Daoy (cell line): ENCODE measurements at regions not wholly inside any gene's neighbourhood (a gene's known extent, or its start where the extent isn't known, plus 50 kb on each side); places are given as distances from the start of the nearest gene placed in this dataset.

Experiments
- DNase-seq: peaks from one replicate; pipeline ENCODE4 v3.0.0-alpha.2; 2015; ENCODE audit warnings: low read depth

DNA sequence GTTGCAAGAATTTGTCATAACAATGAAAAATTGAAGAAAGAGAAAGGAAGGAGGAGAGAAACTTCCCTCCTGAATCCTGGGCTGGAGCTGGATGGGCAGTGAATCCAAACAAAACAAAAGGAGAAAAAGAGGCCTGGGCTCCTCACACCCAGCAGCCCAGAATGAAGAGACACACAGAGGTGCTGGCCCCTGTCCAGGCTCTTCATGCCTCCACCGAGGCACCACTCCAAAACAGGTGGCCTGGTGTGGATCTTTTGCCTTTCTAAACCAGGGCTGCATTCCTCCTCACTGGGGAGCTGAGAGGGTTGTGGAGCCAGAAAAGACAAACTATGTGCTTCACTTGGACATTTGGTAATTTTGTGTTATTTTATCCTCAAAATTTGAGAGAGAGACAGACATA lies 76.0 kb downstream of the FAM124B start:
- DNase-seq, result no peak

DNA sequence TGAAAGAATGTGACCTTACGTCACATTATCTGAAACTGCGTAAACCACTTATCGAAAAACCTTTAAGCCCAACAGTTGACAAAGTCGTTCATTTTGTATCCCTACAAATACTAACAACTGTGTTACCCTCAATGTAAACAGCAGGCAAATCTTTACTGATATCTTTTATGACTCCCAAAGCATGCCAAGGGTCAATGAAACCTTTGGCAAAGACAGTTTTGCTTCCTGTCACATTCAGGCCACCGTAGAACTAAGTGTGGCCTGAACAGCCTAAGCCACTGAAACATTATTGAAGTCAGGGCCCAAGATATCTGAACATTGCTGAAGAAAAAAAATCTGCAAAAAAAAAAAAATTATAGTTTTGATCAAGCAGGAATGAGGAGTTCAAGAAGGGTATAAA lies 77.3 kb downstream of the FAM124B start:
- no peak for DNase-seq

DNA sequence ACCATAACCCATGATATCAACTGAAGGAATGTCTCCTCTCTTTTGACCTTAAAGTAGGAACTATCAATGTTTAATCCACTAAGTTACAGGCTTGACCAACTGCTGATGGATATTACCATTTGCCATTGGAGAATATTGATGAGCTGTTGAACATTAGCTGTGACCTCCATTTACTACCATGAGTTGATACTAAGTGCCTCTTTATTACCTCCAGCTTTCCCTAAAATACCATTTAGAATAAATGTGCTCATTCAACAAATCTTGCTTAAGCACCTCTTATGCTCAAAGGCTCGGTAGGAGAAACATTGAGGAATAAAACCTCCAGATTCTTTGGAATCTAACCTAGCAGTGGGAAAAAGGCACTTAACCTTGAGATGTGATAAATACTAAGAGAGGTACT lies 81.2 kb downstream of the FAM124B start:
- no peak for DNase-seq

DNA sequence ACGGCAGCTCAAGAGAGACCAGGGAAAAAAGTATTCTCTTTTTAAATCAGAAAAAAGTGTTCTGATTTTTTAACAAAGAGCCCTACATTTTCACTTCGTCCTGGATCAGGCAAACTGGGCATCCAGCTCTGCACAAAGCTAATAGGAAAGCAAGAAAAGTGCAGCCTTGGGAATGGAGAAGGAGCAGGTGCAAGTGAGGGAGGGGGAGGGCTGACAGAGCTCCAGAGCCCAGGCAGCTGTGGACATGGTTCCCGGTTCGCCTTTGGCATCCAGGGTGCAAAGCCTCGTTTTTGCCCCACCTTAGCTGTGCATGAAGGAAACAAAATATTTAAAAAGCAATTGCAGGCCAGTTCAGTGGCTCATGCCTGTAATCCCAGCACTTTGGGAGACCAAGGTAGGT lies 82.2 kb downstream of the FAM124B start:
- no peak for DNase-seq

DNA sequence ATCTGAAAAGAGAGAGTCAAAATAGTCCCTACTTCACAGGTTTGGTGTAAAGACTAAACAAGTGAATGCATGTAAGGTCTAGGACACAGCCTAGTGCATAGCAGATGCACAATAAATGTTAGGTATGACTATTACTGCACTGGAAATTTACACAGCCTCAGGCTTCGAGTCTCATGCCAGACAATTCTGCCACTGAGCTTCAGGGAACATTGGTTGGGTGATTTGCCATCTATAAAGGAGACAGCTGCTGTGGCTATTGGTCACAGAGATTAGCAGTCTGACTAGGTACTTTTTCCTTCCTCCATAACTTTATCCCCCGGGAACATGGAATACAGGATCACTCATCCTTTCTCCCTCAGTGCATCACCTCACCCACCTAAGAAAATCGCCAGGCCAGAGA lies 89.2 kb downstream of the FAM124B start:
- DNase-seq, result no peak

DNA sequence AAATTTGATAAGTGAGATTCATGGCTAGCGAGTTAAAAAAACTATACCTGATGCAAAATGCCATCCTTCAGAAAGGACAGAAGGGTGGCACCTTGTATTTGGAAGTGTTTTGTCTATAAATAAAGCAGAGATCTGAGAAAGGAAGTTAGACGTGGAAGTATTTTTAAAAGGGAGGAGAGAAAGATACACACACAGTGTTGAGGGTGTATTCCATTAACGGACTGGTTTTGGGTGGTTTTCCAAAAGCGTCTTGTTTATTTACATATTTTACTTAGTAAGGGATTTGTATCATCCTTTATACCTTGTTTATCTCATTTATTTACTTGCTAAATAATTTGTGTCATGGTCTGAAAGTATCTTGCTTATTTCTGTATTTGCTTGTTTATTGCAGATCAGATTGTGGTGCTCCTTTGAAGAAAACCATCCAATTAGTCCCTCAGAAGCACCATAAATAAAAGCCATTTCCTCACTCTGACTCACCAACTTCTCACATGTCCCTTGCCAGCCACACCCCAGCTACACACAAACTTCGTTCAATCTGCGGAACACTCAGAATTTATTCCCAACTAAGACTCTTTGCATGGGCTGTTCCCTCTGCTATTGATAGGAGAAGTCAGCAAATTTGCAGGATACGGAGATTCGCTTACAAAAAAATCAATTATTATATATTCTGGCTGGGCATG lies 90.8 kb downstream of the FAM124B start:
- peak; percentile 29 for DNase-seq

DNA sequence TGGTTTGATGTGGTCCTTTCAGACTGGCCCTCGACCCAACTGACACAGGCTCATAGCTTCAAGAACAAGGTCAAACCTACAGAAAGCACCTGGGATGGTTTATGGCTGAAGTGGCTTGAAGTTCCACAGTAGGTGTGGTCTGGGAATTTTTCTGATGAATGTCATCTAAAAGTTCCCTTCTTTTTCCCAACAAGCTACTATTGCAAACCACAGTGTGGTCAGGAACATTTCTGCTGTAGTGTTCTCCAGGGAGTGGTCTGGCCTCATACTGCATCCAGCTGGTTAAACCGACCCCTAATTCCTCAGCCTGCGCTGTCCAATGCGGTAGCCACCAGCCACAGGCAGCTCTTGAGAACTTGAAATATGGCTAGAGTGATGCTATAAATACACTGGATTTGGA lies 92.7 kb downstream of the FAM124B start:
- DNase-seq, result peak; percentile 3

DNA sequence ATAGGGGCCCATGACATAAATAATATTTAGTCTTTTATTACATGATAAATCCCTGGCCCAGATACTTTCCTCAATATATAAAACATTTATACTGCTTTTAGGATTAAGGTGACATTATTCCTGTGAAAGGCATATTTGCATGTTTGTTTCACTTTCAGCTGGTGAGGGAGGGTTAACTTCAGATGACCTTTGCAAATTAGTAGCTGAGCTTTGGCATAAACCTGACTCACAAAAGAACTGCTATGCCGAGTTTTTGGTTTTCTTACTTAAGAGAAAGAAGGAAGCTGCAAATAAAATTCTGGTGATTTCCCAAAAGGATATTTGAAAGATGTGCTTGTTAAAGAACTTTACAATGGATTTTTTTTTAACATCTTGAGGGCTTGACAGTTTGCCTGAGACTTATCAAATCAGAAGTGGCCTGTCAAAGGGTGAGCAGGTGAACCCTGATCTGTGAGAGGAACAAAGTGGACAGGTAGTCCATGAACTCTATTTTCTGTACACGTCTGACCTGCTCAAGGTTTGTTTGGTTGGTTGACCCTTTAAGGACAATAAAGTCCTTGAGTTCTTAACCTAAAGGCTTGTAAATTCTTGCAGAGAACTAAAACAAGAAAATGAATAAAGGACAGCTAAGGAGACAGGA lies 93.5 kb downstream of the FAM124B start:
- no peak for DNase-seq

DNA sequence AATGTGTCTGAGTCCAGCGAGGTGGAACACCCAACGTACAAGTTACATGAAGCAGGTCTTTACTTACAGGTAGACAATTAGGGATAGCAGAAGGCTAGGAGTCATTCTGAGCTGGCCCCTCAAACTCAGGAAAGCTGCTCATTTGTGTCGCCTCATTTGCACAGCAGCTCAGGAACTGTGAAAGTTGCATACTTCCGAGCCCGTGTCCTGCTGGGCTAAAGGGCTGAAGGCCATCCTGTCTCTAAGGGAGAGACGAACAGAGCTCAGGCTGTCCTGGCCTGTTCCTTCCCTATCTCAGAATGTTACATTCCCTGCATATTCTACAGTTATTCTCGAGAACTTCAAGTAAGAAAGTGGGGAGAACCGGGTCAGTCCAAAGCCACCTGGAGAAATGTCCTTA lies 99.0 kb downstream of the FAM124B start:
- DNase-seq, result no peak

DNA sequence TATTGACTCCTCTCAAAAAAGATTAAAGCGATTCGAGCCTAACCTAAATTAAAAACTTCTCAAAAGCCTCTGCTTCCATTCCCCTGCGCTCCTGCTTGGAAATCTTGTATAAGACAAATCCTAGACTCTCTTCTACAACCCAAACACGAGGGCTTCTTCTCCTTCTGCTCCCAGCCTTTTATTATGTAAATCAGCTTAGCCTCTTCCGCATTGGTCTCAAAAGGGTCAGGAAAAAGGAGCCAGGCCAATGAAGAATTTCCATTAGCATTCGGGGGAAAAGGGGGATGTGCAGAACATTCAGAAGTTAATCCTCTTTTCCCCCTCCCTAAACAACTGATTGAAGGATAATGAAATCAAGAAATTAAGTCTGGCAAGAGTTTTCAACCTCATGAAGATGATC lies 107.9 kb downstream of the FAM124B start:
- no peak for DNase-seq

DNA sequence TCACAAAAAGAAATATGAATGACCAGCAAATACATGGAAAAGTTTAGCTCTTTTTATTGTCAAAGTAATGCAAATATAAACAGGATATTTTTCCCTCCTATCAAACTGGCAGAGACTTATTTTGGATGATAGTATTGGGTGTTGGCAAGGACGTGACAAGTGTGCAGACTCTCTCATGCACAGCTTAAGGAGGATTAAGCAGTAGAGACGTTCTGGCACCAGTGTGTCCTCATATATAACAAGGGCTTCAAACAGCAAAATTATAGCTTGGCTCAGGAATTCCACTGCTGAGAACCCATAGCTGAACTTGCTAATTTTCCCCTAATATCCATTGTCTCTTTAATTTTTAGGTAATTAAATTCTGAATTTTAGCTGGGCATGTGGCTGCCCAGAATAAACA lies 114.4 kb downstream of the FAM124B start:
- DNase-seq, result no peak

DNA sequence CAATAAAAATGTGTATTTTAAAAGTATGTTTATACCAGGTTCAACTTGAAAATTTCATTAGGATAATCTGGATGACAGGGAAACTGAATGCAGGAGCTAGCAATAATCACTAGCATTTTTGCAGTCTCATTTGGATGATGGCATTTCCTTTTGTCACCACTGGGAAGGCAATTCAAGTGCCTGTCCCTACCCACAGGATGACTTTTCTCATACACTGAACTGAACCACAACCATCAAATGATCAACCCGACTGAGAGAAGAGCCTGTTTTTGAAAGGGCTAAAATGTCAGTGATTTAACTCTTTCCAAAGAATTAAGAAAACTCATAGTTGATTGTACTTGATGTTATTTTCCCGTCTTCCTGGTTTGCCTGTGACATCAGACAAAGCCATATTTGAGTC lies 115.0 kb downstream of the FAM124B start:
- DNase-seq, result peak; percentile 3

DNA sequence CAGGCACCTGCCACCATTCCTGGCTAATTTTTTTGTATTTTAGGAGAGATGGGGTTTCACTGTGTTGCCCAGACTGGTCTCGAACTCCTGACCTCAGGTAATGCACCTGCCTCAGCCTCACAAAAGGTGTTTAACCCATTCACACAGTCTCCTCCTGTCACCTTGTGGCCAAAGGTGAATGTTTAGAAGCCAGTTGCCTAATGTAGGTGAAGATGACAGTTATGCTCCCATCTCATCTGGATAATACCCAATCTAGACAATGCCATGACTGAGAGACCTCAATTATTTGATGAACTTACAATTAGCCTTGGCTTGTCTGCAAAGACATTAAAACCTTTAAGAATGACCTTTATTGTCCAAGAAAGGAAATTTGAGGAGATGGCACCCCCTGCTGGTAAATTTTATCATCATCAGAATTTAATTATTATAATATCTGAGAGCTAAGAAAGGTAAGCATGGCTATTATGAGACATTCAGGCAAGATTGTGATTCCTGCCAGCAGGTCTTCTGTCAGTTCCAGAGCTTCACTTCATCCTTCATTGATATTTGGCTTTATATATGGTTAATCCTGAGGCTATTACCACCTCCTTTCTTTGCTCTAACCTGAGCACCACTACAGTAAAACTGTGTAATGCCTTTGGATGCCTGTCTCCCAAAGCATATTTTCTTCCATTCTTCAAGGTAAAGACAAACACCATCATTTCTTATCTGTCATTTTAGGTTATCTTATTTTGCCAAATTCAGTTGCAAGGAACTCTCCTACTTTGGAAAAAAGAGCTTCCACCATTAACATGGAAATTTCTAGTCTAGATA lies 117.6 kb downstream of the FAM124B start:
- DNase-seq, result peak; percentile 20

DNA sequence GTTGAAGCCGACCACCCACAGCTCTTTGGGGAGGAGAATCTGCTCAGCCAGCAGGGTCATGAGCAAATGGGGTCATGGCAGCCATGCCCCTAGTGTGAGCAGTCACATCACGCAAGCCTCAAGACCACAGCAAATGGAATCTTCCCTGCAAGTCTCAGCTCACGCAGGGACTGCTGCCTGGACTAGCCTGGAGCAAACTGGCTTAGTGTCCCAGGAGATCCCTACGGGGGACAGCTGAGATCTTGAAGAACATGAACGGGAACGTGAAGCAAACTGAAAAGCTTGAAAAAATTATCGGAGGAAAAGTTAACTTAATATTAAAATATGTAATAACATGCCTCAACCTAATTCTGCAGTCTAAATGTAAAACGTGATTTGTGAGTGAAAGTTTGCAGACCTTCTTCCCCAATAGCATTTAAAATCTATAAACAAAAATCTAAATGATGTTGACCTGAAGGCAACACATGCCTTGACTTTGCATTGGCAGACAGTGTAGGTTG lies 118.4 kb downstream of the FAM124B start:
- no peak for DNase-seq

DNA sequence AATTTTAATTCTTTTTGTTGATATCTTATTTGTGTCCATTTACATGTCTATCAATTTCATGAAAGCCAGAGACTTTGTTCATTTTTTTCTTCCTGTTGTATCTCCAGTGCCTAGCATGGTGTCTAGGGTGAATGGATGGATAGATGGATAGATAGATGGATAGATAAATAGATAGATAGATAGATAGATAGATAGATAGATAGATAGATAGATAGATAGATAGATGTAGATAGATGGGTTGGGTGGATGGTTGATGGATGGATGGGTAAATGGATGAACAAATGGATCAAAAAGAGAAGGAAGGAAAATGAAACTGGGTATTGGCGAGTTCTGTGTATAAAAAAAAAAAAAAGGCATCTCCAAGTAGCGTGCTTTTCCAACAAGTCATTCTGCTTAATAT lies 120.5 kb downstream of the FAM124B start:
- DNase-seq, result no peak

DNA sequence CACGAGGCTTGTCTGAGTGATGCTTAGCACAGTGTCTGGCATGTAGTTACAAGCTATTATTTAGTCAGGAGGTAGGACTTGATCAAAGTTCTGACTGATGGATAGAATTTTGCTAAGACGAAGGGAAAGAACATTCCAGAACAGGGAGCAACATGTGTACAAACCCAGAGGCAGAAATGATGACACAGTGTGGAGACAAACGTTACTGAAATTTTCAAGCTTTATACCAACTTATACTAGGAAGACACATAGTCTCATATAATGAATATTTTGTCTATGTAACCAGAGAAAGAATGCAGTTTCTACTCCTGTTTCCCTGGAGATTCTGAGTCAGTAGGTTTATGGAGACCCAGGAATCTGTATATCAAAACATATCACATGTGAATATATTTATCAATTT lies 123.4 kb downstream of the FAM124B start:
- DNase-seq, result no peak

DNA sequence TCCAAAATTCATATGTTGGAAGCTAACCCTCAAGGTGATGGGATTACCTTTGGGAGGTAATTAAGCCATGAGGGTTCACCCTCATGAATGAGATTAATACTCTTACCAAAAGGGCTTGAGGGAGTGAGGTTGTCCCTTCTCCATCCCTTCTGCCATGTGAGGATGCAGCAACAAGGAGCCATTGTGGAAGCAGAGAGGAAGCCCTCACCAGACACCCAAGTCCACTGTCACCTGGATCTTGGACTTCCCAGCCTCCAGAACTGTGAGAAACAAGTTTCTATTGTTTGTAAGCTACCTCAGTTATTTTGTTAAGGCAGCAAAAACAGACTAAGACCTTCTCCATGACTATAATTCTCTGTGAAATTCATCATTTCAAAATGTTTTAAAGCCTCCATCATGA lies 125.7 kb downstream of the FAM124B start:
- no peak for DNase-seq

DNA sequence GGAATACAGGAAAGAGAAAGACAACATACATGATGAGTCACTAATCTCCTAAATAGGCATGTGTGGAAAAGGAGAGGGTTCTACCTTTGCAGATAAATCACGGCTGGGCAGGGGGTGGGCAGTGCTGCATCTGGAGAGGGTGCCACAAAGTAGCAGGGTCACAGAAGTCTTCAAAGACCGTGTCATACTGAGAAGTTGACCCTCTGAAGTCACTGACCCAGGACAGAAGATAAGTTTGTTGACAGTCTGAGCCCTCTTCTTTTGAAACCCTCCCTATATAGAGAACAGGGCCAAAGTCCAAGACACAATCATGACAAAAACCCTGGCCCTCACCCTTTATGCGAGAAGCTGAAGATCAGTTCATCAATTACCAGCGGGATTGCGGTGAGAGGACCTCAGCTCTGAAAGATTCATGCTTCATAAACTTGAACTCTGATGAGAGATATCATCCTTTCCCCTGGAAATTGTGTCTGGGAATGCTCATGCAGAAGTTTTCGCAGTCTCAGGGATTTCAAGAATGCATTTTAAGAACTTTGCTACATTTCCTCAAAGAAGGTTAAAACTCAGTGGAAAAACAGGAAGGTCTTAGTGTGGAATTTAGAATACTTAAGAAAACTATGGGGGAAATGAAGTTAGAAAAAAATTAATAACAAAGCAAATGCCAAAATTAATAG lies 129.5 kb downstream of the FAM124B start:
- DNase-seq, result no peak

DNA sequence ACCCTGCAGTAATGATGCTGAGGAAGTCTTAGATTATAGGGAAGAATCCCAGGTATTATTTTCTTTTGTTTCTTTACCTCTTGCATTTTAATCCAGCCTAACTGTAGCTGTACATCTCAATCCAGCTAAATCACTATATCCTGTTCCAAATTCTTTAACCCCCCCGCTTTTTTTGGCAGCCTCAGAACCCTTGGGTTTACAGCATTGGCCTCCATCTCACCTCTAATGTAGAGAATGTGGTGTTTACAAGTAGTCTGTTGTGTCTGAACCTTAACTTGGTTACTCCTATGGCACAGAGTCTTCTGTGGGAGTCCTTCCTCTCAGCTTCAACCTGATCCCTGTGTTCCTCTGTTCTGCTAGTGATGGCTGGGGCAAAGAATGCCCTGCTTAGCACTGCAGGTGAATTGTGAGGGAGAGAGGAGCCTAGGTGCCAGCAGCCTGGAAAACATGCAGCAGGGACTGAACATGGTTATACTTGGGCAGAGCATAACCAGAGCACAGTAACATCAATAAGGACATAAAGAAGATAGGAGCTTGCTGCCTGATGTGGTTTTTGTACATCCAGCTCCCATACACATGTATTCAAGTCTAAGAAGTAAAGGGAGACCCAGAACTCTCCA lies 130.2 kb downstream of the FAM124B start:
- DNase-seq, result no peak

DNA sequence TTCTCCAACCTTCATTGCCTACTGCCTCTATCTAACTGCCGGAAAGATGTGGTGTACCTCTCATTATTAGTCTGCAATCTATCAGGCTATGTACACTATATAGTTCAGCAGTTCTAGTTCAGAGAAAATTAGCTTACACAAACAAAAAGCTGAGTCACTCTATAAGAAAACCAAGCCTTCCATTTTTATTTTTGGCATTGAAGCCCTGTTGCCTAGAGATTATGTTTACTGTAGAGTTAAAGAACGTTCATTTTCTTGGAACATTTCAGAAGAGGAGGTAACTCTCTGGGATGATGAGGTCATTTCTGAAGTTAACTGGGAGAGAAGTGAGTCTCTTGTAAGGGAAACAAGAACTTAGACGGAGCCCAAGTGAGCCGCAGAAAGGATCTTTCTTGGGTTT lies 133.5 kb downstream of the FAM124B start:
- peak; percentile 41 for DNase-seq

DNA sequence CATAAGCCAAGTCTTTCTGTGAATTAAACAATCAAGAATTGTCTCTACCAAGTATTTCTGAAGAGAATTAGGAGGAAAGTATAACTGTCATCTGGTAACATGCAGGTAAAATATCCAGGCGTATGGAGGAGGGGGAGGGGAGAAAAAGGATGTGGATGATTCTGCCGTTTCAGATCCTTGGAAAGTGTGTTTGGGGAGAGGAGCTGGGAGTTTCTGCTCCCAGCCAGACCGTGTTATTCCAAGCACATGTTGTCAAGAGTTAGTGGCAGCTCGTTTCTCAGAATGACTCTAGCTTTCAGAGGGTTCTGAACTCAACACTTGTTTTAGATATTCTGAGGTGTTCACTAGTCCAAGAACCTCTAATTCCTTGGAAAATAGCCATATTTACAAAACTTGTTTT lies 137.6 kb downstream of the FAM124B start:
- no peak for DNase-seq

DNA sequence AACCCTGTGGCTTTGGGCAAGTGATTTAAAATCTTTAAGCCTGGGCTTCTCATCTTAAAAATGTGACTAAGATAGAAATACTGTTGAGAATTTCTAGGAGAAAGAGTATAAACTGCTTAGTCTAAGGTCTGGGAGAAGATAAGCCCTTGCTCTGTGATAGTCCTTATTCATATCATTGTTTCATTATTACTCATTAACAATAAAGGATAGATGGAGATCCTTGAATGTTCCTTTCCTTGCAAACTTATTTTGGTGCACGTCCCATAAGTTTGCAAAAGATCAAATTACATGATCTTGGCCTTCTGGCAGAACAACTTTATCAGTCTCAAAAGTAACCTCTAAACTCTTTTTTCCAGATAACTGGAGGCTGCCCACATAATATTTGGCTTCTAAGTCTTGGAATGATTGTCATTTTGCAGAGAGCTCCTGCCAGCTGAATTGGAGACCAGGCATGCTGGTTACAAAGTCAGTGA lies 138.3 kb downstream of the FAM124B start:
- no peak for DNase-seq
